Lower leg skin (tissue), 3 donors: ENCODE measurements at regions not wholly inside any gene's neighbourhood (a gene's known extent, or its start where the extent isn't known, plus 50 kb on each side); places are given as distances from the start of the nearest gene placed in this dataset.

Source experiments
- POLR2A ChIP-seq, 2 donors: fragments of 450-650 bp; IDR thresholded peaks; one replicate each; pipeline ENCODE4 v1.6.1; 2016 to 2017; ENCODE audit warnings: antibody characterized with exemption in 2 of 2, mild to moderate bottlenecking in 1 of 2, moderate library complexity in 1 of 2
- TF ChIP-seq, protein P1 (sequence below), 3 donors: fragments of 450-650 bp; IDR thresholded peaks; one replicate each; pipeline ENCODE4 v1.5.1; 2016; ENCODE audit warnings: antibody characterized with exemption in 3 of 3, mild to moderate bottlenecking in 3 of 3, moderate library complexity in 2 of 3

DNA sequence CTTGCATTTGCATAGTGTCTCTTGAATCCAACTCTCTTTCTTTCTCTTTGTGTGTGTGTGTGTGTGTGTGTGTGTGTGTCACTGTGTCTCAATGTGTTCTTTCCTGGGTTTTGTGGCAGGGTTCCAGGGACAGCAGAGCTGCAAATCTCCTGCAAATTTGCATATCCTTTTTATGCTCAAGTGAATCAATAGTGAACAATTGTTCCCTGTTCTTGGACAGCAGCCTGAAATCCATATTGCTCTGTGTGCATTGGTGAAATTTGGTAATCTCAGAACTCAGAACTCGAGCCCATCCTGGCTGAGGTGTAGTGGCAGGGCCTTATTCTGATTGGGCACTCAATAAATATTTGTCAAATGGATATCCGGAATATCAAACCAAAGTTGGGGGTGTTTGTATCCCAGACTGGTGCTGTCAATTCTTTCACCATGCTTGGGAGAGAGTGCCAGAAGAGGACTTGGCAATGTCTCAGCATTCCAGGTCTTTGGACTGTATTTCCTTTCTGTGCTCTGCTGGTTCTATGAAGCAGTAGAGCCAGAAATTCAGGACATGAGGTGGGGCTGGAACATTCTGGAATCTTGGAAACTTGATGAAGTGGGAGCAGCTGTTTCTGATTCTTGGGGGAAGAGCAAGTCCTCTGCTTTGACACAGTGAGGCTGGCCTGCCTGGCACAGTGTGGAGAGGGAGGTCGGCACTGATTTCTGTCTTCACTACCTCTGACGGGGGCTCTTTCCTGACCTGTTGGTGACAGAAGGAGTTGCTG lies 380.6 kb upstream of the C2CD4B start:
- TF ChIP-seq, protein P1, sequence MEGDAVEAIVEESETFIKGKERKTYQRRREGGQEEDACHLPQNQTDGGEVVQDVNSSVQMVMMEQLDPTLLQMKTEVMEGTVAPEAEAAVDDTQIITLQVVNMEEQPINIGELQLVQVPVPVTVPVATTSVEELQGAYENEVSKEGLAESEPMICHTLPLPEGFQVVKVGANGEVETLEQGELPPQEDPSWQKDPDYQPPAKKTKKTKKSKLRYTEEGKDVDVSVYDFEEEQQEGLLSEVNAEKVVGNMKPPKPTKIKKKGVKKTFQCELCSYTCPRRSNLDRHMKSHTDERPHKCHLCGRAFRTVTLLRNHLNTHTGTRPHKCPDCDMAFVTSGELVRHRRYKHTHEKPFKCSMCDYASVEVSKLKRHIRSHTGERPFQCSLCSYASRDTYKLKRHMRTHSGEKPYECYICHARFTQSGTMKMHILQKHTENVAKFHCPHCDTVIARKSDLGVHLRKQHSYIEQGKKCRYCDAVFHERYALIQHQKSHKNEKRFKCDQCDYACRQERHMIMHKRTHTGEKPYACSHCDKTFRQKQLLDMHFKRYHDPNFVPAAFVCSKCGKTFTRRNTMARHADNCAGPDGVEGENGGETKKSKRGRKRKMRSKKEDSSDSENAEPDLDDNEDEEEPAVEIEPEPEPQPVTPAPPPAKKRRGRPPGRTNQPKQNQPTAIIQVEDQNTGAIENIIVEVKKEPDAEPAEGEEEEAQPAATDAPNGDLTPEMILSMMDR (IDR thresholded peaks at IDR 0.05) = no peak
- TF ChIP-seq POLR2A (IDR thresholded peaks at IDR 0.05) = no peak
